Hindlimb muscle (tissue), 1 donor: ENCODE measurements at regions not wholly inside any gene's neighbourhood (a gene's known extent, or its start where the extent isn't known, plus 50 kb on each side); places are given as distances from the start of the nearest gene placed in this dataset.

ENCODE experiments used
- DNase-seq: peaks from one replicate; pipeline ENCODE4 v3.0.0-alpha.2; 2013

- no peak for DNase-seq
Measured at GRCh38 chr6:47149554-47149953, 107.4 kb upstream of the ADGRF1 start.

- DNase-seq: no peak
Measured at GRCh38 chr6:47149066-47149465, 106.9 kb upstream of the ADGRF1 start.

- no peak for DNase-seq
Measured at GRCh38 chr6:47147836-47148344, 105.8 kb upstream of the ADGRF1 start.

GRCh38 chr6:47147175-47147727 is 105.1 kb upstream of the ADGRF1 start:
- no peak for DNase-seq

GRCh38 chr6:47146431-47147174 is 104.5 kb upstream of the ADGRF1 start:
- no peak for DNase-seq

- no peak for DNase-seq
Measured at GRCh38 chr6:47145212-47145611, 103.1 kb upstream of the ADGRF1 start.

GRCh38 chr6:47144306-47144705 is 102.2 kb upstream of the ADGRF1 start:
- no peak for DNase-seq

GRCh38 chr6:47141963-47142362 is 99.8 kb upstream of the ADGRF1 start:
- no peak for DNase-seq

- DNase-seq: no peak
Measured at GRCh38 chr6:47141171-47141570, 99.0 kb upstream of the ADGRF1 start.

GRCh38 chr6:47138046-47138445 is 95.9 kb upstream of the ADGRF1 start:
- no peak for DNase-seq

- no peak for DNase-seq
Measured at GRCh38 chr6:47137073-47137472, 94.9 kb upstream of the ADGRF1 start.

GRCh38 chr6:47135772-47136171 is 93.6 kb upstream of the ADGRF1 start:
- no peak for DNase-seq

GRCh38 chr6:47134476-47135189 is 92.5 kb upstream of the ADGRF1 start:
- DNase-seq: no peak

GRCh38 chr6:47133230-47134000 is 91.3 kb upstream of the ADGRF1 start:
- no peak for DNase-seq

- DNase-seq: no peak
Measured at GRCh38 chr6:47132724-47133123, 90.6 kb upstream of the ADGRF1 start.

- no peak for DNase-seq
Measured at GRCh38 chr6:47131773-47132172, 89.6 kb upstream of the ADGRF1 start.

- no peak for DNase-seq
Measured at GRCh38 chr6:47130086-47130485, 88.0 kb upstream of the ADGRF1 start.

GRCh38 chr6:47129129-47129528 is 87.0 kb upstream of the ADGRF1 start:
- no peak for DNase-seq

- DNase-seq: peak; percentile 45
Measured at GRCh38 chr6:47126647-47127391, 84.7 kb upstream of the ADGRF1 start.

- DNase-seq: no peak
Measured at GRCh38 chr6:47118611-47119010, 76.5 kb upstream of the ADGRF1 start.

- DNase-seq: no peak
Measured at GRCh38 chr6:47117314-47117713, 75.2 kb upstream of the ADGRF1 start.

GRCh38 chr6:47116606-47117005 is 74.5 kb upstream of the ADGRF1 start:
- DNase-seq: no peak
